ENCODE measurements at regions not wholly inside any gene's neighbourhood (a gene's known extent, or its start where the extent isn't known, plus 50 kb on each side); places are given as distances from the start of the nearest gene placed in this dataset.

GRCh38 chr2:6685447-6685846, 180.3 kb downstream of the CMPK2 start:
- ATAC-seq (ENCODE audit: insufficient read depth, low read depth) = no peak
- TF ChIP-seq CTCF (IDR thresholded peaks at IDR 0.05; ENCODE audit: borderline replicate concordance, extremely low read depth, low read length, poor library complexity, severe bottlenecking) = no peak
- no peak for TF ChIP-seq EZH2 (IDR thresholded peaks at IDR 0.05; ENCODE audit: borderline replicate concordance, low read depth, low read length, severe bottlenecking)
- no peak overlapping the region for H2AFZ ChIP-seq (ENCODE audit: low read depth, low read length)

DNA sequence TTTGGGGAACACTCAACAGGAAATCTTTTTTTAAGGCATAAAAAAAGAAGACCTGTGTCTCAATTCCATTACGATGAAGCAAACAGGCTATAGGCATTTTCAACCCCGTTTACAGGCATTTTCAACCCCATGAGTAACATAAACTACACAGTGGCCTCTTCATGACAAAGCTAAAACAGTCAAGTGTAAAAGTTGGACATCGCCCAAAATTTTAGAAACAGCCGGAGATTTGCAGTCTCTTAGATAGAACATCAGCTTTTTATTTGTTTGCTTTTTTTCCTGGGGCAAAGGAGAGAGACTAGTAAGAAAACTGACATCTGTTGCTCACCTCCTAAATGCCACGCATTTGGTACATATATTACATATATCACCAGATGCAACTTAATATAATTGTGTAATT, 173.7 kb downstream of the CMPK2 start:
- Histone ChIP-seq H2AFZ (ENCODE audit: low read depth, low read length) (no peak overlapping the region), H3K9ac (ENCODE audit: low read depth, low read length) (no peak overlapping the region), H3K27me3 (ENCODE audit: insufficient read depth, low read length, poor library complexity) (no peaks in the 10 kb centered on the region), H3K9me3 (ENCODE audit: insufficient read depth, low read length, severe bottlenecking) (no peaks in the 10 kb centered on the region), H3K79me2 (ENCODE audit: insufficient read depth, low read length) (no peaks in the 10 kb centered on the region), H3K4me3 (ENCODE audit: low read depth in 1 of 2, low read length in 2 of 2) (no peak overlapping the region), H4K20me1 (ENCODE audit: insufficient read depth, low read length) (no peaks in the 10 kb centered on the region), H3K4me2 (ENCODE audit: insufficient read depth, low read length) (no peak overlapping the region), H3K27ac (ENCODE audit: low read length) (no peak overlapping the region), H3K36me3 (ENCODE audit: insufficient read depth, low read length) (no peaks in the 10 kb centered on the region), H3K4me1 (ENCODE audit: insufficient read depth, low read length) (no peaks in the 10 kb centered on the region)
- TF ChIP-seq EZH2 (IDR thresholded peaks at IDR 0.05; ENCODE audit: borderline replicate concordance, low read depth, low read length, severe bottlenecking) (no peak), CTCF (IDR thresholded peaks at IDR 0.05; ENCODE audit: borderline replicate concordance, extremely low read depth, low read length, poor library complexity, severe bottlenecking) (no peak)
- ATAC-seq (ENCODE audit: insufficient read depth, low read depth) = no peak
- DNase-seq = no peak

More at GRCh38 chr2:6685447-6685846, 180.3 kb downstream of the CMPK2 start:
- Histone ChIP-seq H3K9ac (ENCODE audit: low read depth, low read length) (no peak overlapping the region), H3K27me3 (ENCODE audit: insufficient read depth, low read length, poor library complexity) (no peaks in the 10 kb centered on the region), H3K36me3 (ENCODE audit: insufficient read depth, low read length) (no peaks in the 10 kb centered on the region), H3K4me3 (ENCODE audit: low read depth in 1 of 2, low read length in 2 of 2) (no peak overlapping the region), H3K4me1 (ENCODE audit: insufficient read depth, low read length) (no peaks in the 10 kb centered on the region), H4K20me1 (ENCODE audit: insufficient read depth, low read length) (no peaks in the 10 kb centered on the region), H3K79me2 (ENCODE audit: insufficient read depth, low read length) (no peaks in the 10 kb centered on the region), H3K9me3 (ENCODE audit: insufficient read depth, low read length, severe bottlenecking) (no peaks in the 10 kb centered on the region), H3K4me2 (ENCODE audit: insufficient read depth, low read length) (no peak overlapping the region), H3K27ac (ENCODE audit: low read length) (no peak overlapping the region)
- DNase-seq = no peak

DNA sequence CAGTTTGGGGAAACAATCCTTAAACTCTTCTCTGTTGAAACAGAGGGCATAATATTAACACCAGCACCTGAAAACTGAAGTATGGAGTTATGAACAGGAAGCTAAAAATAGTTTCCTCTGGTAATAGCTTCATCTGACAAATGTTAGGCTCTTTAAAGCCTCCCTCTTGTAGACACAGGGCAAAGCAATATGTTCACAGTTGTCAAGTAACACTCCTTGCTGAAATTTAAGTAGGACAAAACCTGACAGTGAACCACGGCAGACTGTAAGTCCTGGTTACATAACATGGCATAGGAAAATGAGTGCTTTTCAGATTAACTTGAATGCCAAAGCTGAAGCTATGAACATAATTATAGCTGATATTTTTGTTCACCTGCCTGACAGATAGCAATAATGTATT, 172.9 kb downstream of the CMPK2 start:
- no peak for TF ChIP-seq CTCF (IDR thresholded peaks at IDR 0.05; ENCODE audit: borderline replicate concordance, extremely low read depth, low read length, poor library complexity, severe bottlenecking)
- no peak for TF ChIP-seq EZH2 (IDR thresholded peaks at IDR 0.05; ENCODE audit: borderline replicate concordance, low read depth, low read length, severe bottlenecking)
- H3K4me1 ChIP-seq (ENCODE audit: insufficient read depth, low read length) = no peaks in the 10 kb centered on the region

DNA sequence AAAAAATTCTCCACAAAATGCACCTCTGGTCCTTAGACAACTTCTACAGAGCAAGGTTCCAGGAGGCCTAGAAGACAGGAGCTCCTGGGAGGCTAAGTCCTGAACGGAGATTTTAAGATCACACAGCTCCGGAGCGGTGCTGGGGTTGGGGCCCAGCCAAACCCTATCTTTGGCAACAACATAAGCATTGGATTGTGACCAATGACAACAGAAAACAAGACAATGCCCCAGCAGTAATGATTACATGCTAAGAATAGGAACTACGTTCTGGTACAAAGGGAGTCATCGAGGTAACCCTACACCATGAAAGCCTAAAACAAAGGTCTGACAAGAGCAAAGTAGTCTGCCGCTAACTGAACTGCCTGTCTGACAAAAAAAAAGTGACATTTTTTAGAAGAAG, 171.2 kb downstream of the CMPK2 start:
- no peaks in the 10 kb centered on the region for H3K27me3 ChIP-seq (ENCODE audit: insufficient read depth, low read length, poor library complexity)
- H3K36me3 ChIP-seq (ENCODE audit: insufficient read depth, low read length) = no peaks in the 10 kb centered on the region
- no peak for TF ChIP-seq CTCF (IDR thresholded peaks at IDR 0.05; ENCODE audit: borderline replicate concordance, extremely low read depth, low read length, poor library complexity, severe bottlenecking)
- TF ChIP-seq EZH2 (IDR thresholded peaks at IDR 0.05; ENCODE audit: borderline replicate concordance, low read depth, low read length, severe bottlenecking) = no peak
- ATAC-seq (ENCODE audit: insufficient read depth, low read depth) = no peak
- no peaks in the 10 kb centered on the region for H3K9me3 ChIP-seq (ENCODE audit: insufficient read depth, low read length, severe bottlenecking)
- no peak overlapping the region for H2AFZ ChIP-seq (ENCODE audit: low read depth, low read length)
- no peak overlapping the region for H3K4me3 ChIP-seq (ENCODE audit: low read depth in 1 of 2, low read length in 2 of 2)
- no peaks in the 10 kb centered on the region for H3K4me1 ChIP-seq (ENCODE audit: insufficient read depth, low read length)
- H3K79me2 ChIP-seq (ENCODE audit: insufficient read depth, low read length) = no peaks in the 10 kb centered on the region
- no peak overlapping the region for H3K4me2 ChIP-seq (ENCODE audit: insufficient read depth, low read length)
- H3K27ac ChIP-seq (ENCODE audit: low read length) = no peak overlapping the region
- no peak overlapping the region for H3K9ac ChIP-seq (ENCODE audit: low read depth, low read length)
- DNase-seq = no peak
- H4K20me1 ChIP-seq (ENCODE audit: insufficient read depth, low read length) = no peaks in the 10 kb centered on the region

More for the DNA sequence above, 172.9 kb downstream of the CMPK2 start:
- H3K9ac ChIP-seq (ENCODE audit: low read depth, low read length) = no peak overlapping the region
- no peaks in the 10 kb centered on the region for H3K79me2 ChIP-seq (ENCODE audit: insufficient read depth, low read length)
- H3K4me2 ChIP-seq (ENCODE audit: insufficient read depth, low read length) = no peak overlapping the region
- ATAC-seq (ENCODE audit: insufficient read depth, low read depth) (no peak), DNase-seq (no peak)
- no peaks in the 10 kb centered on the region for H3K36me3 ChIP-seq (ENCODE audit: insufficient read depth, low read length)
- H3K4me3 ChIP-seq (ENCODE audit: low read depth in 1 of 2, low read length in 2 of 2) = no peak overlapping the region
- H3K27me3 ChIP-seq (ENCODE audit: insufficient read depth, low read length, poor library complexity) = no peaks in the 10 kb centered on the region
- no peaks in the 10 kb centered on the region for H4K20me1 ChIP-seq (ENCODE audit: insufficient read depth, low read length)
- no peak overlapping the region for H3K27ac ChIP-seq (ENCODE audit: low read length)
- H3K9me3 ChIP-seq (ENCODE audit: insufficient read depth, low read length, severe bottlenecking) = no peaks in the 10 kb centered on the region
- H2AFZ ChIP-seq (ENCODE audit: low read depth, low read length) = no peak overlapping the region
